Neural cell (in vitro differentiated cells): ENCODE measurements at regions not wholly inside any gene's neighbourhood (a gene's known extent, or its start where the extent isn't known, plus 50 kb on each side); places are given as distances from the start of the nearest gene placed in this dataset.

Experiments
- CTCF ChIP-seq: fragments of 450-650 bp; IDR thresholded peaks from 2 replicates; pipeline ENCODE4 v1.5.1; 2014; ENCODE audit warnings: antibody characterized with exemption, mild to moderate bottlenecking, moderate library complexity; ENCODE audit not compliant: poor library complexity, severe bottlenecking
- EZH2 ChIP-seq: fragments of 200-600, 300-800 bp; shearing (Covaris generic), sonication (generic); IDR thresholded peaks from 2 replicates; pipeline ENCODE4 v1.6.1; 2014; ENCODE audit warnings: antibody characterized with exemption, low read length, borderline replicate concordance, mild to moderate bottlenecking; ENCODE audit not compliant: insufficient read depth, poor library complexity, severe bottlenecking
- MXI1 ChIP-seq: fragments of 450-650 bp; conservative IDR thresholded peaks from 2 replicates; pipeline ENCODE4 v1.6.1; 2014; ENCODE audit warnings: antibody characterized with exemption, mild to moderate bottlenecking; ENCODE audit not compliant: poor library complexity, severe bottlenecking
- POLR2AphosphoS5 ChIP-seq: IDR thresholded peaks from 2 replicates; pipeline ENCODE4 v1.6.1; 2012
- SMC3 ChIP-seq: fragments of 450-650 bp; conservative IDR thresholded peaks from 2 replicates; pipeline ENCODE4 v1.6.1; 2014; ENCODE audit warnings: antibody characterized with exemption, mild to moderate bottlenecking, moderate library complexity; ENCODE audit not compliant: poor library complexity
- TAF1 ChIP-seq: IDR thresholded peaks from 2 replicates; pipeline ENCODE4 v1.6.1; 2012; ENCODE audit warnings: low read depth

GRCh38 chr2:20501974-20502373 lies 55.1 kb downstream of the RHOB start:
- no peak for TF ChIP-seq MXI1
- TF ChIP-seq CTCF, result no peak
- TF ChIP-seq TAF1, result no peak
- no peak for TF ChIP-seq POLR2AphosphoS5
- TF ChIP-seq SMC3, result no peak
- no peak for TF ChIP-seq EZH2
